NCI-H1105 treated with DMSO at 0.1 percent for 48 hours (cell line): ENCODE measurements at regions not wholly inside any gene's neighbourhood (a gene's known extent, or its start where the extent isn't known, plus 50 kb on each side); places are given as distances from the start of the nearest gene placed in this dataset.

Experiments used
- DNase-seq: peaks from one replicate; lab custom pipeline; 2025; lab: John Stamatoyannopoulos, UW

GRCh38 chr5:67300326-67300725, 103.7 kb upstream of the CD180 start:
- DNase-seq, result no peak

- no peak for DNase-seq
Observed at GRCh38 chr5:67299231-67299735, 102.7 kb upstream of the CD180 start.

GRCh38 chr5:67297802-67298532, 101.4 kb upstream of the CD180 start:
- no peak for DNase-seq

- DNase-seq, result peak; percentile 25
Observed at GRCh38 chr5:67297376-67297775, 100.8 kb upstream of the CD180 start.

- no peak for DNase-seq
Observed at GRCh38 chr5:67294266-67294938, 97.8 kb upstream of the CD180 start.

- no peak for DNase-seq
Observed at GRCh38 chr5:67293226-67293625, 96.6 kb upstream of the CD180 start.

GRCh38 chr5:67292201-67292940, 95.8 kb upstream of the CD180 start:
- DNase-seq, result no peak

GRCh38 chr5:67291671-67292070, 95.1 kb upstream of the CD180 start:
- no peak for DNase-seq

GRCh38 chr5:67291066-67291465, 94.5 kb upstream of the CD180 start:
- no peak for DNase-seq

- DNase-seq, result no peak
Observed at GRCh38 chr5:67290655-67291054, 94.1 kb upstream of the CD180 start.

GRCh38 chr5:67289763-67290521, 93.3 kb upstream of the CD180 start:
- no peak for DNase-seq

GRCh38 chr5:67287510-67288268, 91.1 kb upstream of the CD180 start:
- DNase-seq, result no peak

GRCh38 chr5:67286006-67286405, 89.4 kb upstream of the CD180 start:
- no peak for DNase-seq

- DNase-seq, result no peak
Observed at GRCh38 chr5:67283988-67284487, 87.4 kb upstream of the CD180 start.

GRCh38 chr5:67283275-67283987, 86.8 kb upstream of the CD180 start:
- no peak for DNase-seq

GRCh38 chr5:67281874-67282273, 85.3 kb upstream of the CD180 start:
- no peak for DNase-seq

- DNase-seq, result no peak
Observed at GRCh38 chr5:67273689-67274356, 77.2 kb upstream of the CD180 start.

GRCh38 chr5:67272453-67273130, 76.0 kb upstream of the CD180 start:
- no peak for DNase-seq
